Jurkat, Clone E6-1 (cell line): ENCODE measurements at regions not wholly inside any gene's neighbourhood (a gene's known extent, or its start where the extent isn't known, plus 50 kb on each side); places are given as distances from the start of the nearest gene placed in this dataset.

Experiments
- DNase-seq: peaks from one replicate; pipeline ENCODE4 v3.0.0-alpha.2; 2011; ENCODE audit warnings: low read depth, low spot score
- H3K4me3 ChIP-seq: 2 replicates; pipeline ENCODE4 v1.5.1; 2011; ENCODE audit warnings: mild to moderate bottlenecking, low read length, control low read depth, moderate library complexity

GRCh38 chr3:194287977-194288706 lies 63.0 kb downstream of the CPN2 start:
- no peak for DNase-seq
- no peak overlapping the region for H3K4me3 ChIP-seq
